ENCODE measurements at regions not wholly inside any gene's neighbourhood (a gene's known extent, or its start where the extent isn't known, plus 50 kb on each side); places are given as distances from the start of the nearest gene placed in this dataset.

DNA sequence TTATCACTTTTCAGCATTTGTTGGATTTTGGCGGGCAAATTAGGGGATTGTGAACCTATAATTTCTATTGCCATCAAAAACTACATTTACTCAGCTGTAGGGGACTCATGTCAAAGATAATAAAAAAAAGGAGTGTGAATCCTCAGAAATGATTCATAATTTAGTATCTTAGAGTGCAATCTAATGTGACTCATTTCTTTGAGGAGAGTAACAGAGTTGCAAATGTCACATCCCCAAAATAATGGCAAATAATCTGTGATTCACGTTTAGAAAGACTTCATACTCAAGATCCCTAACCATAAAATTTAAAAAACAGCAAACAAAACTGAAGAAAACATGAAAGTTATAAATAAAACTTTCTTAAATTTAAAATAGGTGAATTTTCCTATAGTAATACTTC lies 373.0 kb downstream of the CDH2 start:
- no peaks in the 10 kb centered on the region for H3K36me3 Mint-ChIP-seq
- ATAC-seq (no peak), DNase-seq (no peak)
- CTCF ChIA-PET, result no interaction called here
- no peaks in the 10 kb centered on the region for H3K27me3 Mint-ChIP-seq
- H3K4me1 Mint-ChIP-seq, result no peaks in the 10 kb centered on the region
- H3K9me3 Mint-ChIP-seq (ENCODE audit: low read depth), result peaks cover 14% of the 10 kb centered on the region
- no peak overlapping the region for H3K4me3 Mint-ChIP-seq
- no peak overlapping the region for H3K27ac Mint-ChIP-seq

GRCh38 chr18:27797484-27797883 lies 379.4 kb downstream of the CDH2 start:
- Mint-ChIP-seq H3K27ac (no peak overlapping the region), H3K4me1 (no peaks in the 10 kb centered on the region), H3K36me3 (no peaks in the 10 kb centered on the region), H3K27me3 (no peaks in the 10 kb centered on the region), H3K4me3 (no peak overlapping the region), H3K9me3 (ENCODE audit: low read depth) (peaks cover 7% of the 10 kb centered on the region)
- DNase-seq (no peak), ATAC-seq (no peak)
- CTCF ChIA-PET, result no interaction called here

GRCh38 chr18:27794181-27794926 lies 382.6 kb downstream of the CDH2 start:
- Mint-ChIP-seq H3K9me3 (ENCODE audit: low read depth) (peaks cover 7% of the 10 kb centered on the region), H3K4me3 (no peak overlapping the region), H3K4me1 (no peaks in the 10 kb centered on the region), H3K27ac (no peak overlapping the region), H3K27me3 (no peaks in the 10 kb centered on the region), H3K36me3 (no peaks in the 10 kb centered on the region)
- DNase-seq (no peak), ATAC-seq (no peak)
- CTCF ChIA-PET, result no interaction called here

GRCh38 chr18:27793013-27793785 lies 383.7 kb downstream of the CDH2 start:
- ATAC-seq, result no peak
- Mint-ChIP-seq H3K27ac (no peak overlapping the region), H3K27me3 (no peaks in the 10 kb centered on the region), H3K36me3 (no peaks in the 10 kb centered on the region), H3K4me3 (no peak overlapping the region), H3K9me3 (ENCODE audit: low read depth) (peaks cover 4% of the 10 kb centered on the region), H3K4me1 (no peaks in the 10 kb centered on the region)
- CTCF ChIA-PET, result no interaction called here
- DNase-seq, result no peak

- DNase-seq (no peak), ATAC-seq (no peak)
- CTCF ChIA-PET, result no interaction called here
- H3K36me3 Mint-ChIP-seq, result no peaks in the 10 kb centered on the region
- no peak overlapping the region for H3K27ac Mint-ChIP-seq
- no peaks in the 10 kb centered on the region for H3K27me3 Mint-ChIP-seq
- no peaks in the 10 kb centered on the region for H3K4me1 Mint-ChIP-seq
- no peak overlapping the region for H3K4me3 Mint-ChIP-seq
- H3K9me3 Mint-ChIP-seq (ENCODE audit: low read depth), result peaks cover 8% of the 10 kb centered on the region
These were observed 387.5 kb downstream of the CDH2 start for GRCh38 chr18:27789406-27789805.

- no peaks in the 10 kb centered on the region for H3K27me3 Mint-ChIP-seq
- ATAC-seq (no peak), DNase-seq (no peak)
- CTCF ChIA-PET, result no interaction called here
- H3K4me3 Mint-ChIP-seq, result no peak overlapping the region
- peaks cover 9% of the 10 kb centered on the region for H3K9me3 Mint-ChIP-seq (ENCODE audit: low read depth)
- no peaks in the 10 kb centered on the region for H3K4me1 Mint-ChIP-seq
- H3K27ac Mint-ChIP-seq, result no peak overlapping the region
- no peaks in the 10 kb centered on the region for H3K36me3 Mint-ChIP-seq
These were observed 389.4 kb downstream of the CDH2 start for GRCh38 chr18:27787547-27787946.

DNA sequence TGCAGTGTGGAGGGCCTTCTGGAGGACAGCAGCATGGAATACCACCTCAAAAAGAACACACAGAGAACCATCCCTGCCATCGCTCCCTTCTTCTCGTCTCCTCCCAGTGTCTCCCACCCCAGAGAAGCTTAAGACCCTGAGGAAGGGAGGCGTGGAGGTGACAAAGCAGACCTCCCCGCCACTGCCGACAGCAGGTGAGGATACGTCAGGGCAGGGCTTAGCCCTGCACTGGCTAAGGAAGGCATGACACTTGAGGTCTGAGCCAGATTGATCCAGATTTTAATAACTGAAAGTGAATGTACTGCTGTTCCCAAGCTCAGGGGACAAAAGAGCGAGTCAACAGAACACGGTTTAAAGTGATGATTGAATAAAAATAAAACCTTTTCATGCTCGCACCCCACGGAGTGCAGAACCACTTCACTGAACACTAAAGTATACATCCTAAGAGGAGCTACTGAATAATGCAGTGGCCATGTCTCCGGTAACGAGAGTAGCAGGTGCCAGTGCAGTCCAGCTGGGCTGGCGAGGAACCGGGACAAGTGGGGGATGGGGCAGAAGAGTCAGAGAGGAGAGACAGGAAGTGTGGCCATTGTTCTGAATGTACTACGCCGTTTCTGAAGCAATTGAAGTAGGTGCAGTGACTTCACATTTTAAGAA lies 391.0 kb downstream of the CDH2 start:
- H3K4me3 Mint-ChIP-seq, result no peak overlapping the region
- CTCF ChIA-PET, result no interaction called here
- H3K4me1 Mint-ChIP-seq, result no peaks in the 10 kb centered on the region
- no peak for ATAC-seq
- no peaks in the 10 kb centered on the region for H3K27me3 Mint-ChIP-seq
- H3K9me3 Mint-ChIP-seq (ENCODE audit: low read depth), result peaks cover 11% of the 10 kb centered on the region
- H3K36me3 Mint-ChIP-seq, result no peaks in the 10 kb centered on the region
- DNase-seq, result no peak
- no peak overlapping the region for H3K27ac Mint-ChIP-seq

DNA sequence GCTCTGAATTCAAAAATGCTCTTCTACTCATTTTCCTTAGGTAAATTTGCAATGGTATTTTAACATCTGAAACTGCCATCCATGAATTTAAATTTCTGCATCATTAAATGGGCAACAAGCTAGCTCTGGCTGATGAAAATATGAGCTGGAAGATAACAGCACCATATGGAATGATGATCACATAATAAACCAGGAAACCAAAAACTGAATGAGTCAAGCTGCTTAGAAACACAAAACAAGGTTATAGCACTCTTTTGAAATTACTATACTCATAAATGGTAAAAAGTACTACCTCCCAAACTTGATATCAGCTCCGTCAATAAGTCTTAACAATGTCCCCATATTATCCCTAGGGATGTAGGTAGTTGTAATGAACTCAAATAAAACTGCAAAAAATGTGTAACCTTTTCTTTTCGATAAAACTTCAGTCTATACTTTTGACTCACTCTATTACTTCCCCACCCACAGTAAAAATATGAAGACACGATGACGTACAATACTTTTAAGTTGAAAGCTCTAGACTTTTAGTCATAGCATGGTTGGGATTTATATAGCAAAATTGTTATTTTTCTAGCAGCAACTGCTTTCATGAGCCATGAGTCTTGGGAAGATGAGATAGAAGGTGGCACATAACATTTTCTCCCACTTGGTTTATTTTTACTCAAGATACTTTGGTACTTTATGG lies 396.7 kb downstream of the CDH2 start:
- ATAC-seq (no peak), DNase-seq (no peak)
- Mint-ChIP-seq H3K27me3 (no peaks in the 10 kb centered on the region), H3K9me3 (ENCODE audit: low read depth) (peaks cover 7% of the 10 kb centered on the region), H3K27ac (no peak overlapping the region), H3K4me3 (no peak overlapping the region), H3K4me1 (no peaks in the 10 kb centered on the region), H3K36me3 (no peaks in the 10 kb centered on the region)
- CTCF ChIA-PET, result no interaction called here

GRCh38 chr18:27778925-27779324 lies 398.0 kb downstream of the CDH2 start:
- no peaks in the 10 kb centered on the region for H3K36me3 Mint-ChIP-seq
- ATAC-seq (no peak), DNase-seq (no peak)
- H3K27ac Mint-ChIP-seq, result no peak overlapping the region
- CTCF ChIA-PET, result no interaction called here
- no peaks in the 10 kb centered on the region for H3K4me1 Mint-ChIP-seq
- H3K4me3 Mint-ChIP-seq, result no peak overlapping the region
- H3K9me3 Mint-ChIP-seq (ENCODE audit: low read depth), result peaks cover 10% of the 10 kb centered on the region
- H3K27me3 Mint-ChIP-seq, result no peaks in the 10 kb centered on the region

DNA sequence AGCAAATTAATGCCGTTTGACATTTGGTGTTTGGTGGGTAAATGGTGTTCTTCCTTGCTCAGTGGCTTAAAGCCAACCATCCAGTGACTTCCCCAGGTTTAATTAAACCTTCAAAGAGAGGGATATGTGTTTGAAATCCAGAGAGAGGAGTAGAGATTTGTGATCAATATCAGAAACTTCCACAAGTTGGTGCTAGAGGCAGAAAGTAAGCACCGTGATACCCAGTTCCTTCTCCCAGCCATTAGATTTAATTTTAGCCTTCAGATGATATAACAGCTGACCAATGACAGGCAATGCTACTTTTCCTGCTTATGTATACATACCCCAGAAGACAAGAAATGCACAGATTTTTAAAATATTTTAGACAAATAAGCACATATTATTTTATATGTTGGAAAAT lies 398.5 kb downstream of the CDH2 start:
- Mint-ChIP-seq H3K27me3 (no peaks in the 10 kb centered on the region), H3K36me3 (no peaks in the 10 kb centered on the region), H3K9me3 (ENCODE audit: low read depth) (peaks cover 9% of the 10 kb centered on the region), H3K4me1 (no peaks in the 10 kb centered on the region), H3K27ac (no peak overlapping the region), H3K4me3 (no peak overlapping the region)
- ATAC-seq (no peak), DNase-seq (no peak)
- CTCF ChIA-PET, result no interaction called here

DNA sequence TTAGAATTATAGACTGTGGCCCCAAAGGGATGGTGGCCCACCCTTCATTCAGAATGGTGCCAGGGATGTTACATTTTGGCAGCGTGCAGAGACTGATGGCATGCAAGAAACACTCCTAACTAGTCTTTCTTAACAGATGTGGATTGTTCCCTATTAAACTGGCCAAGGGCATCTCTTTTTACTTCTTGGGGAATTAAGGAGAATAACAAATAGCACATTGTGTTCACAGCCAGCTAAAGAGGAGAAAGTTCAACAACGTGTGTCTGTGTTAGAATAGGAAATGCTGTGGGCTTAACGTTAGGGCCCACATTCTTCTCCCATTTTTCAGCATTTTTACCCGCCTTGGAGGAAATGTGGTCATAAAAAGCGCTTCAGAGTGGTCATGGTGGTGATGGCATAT lies 404.8 kb downstream of the CDH2 start:
- DNase-seq, result no peak
- peaks cover 11% of the 10 kb centered on the region for H3K9me3 Mint-ChIP-seq (ENCODE audit: low read depth)
- no peaks in the 10 kb centered on the region for H3K36me3 Mint-ChIP-seq
- no peak overlapping the region for H3K27ac Mint-ChIP-seq
- no peak overlapping the region for H3K4me3 Mint-ChIP-seq
- H3K27me3 Mint-ChIP-seq, result no peaks in the 10 kb centered on the region
- no peaks in the 10 kb centered on the region for H3K4me1 Mint-ChIP-seq
- no peak for ATAC-seq
- CTCF ChIA-PET, result no interaction called here

DNA sequence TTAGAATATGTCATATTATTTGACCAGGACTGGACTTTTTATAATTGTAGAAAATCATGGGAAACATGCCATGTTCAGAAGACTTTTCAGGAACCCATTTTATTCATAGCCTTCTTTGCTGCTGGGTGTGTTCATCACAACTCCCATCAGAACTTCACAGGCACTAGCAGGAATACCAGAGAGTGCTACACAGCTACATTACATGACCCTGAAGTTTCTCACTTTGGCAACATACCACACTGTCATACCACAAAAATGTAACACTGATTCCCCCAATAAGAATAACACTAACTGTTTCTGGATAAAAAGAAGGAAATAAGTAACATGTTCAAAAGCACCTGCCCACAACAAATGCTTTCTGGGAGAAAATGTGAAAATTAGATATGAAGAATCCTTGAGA lies 405.4 kb downstream of the CDH2 start:
- no peaks in the 10 kb centered on the region for H3K27me3 Mint-ChIP-seq
- ATAC-seq (no peak), DNase-seq (no peak)
- H3K27ac Mint-ChIP-seq, result no peak overlapping the region
- H3K4me1 Mint-ChIP-seq, result no peaks in the 10 kb centered on the region
- peaks cover 12% of the 10 kb centered on the region for H3K9me3 Mint-ChIP-seq (ENCODE audit: low read depth)
- CTCF ChIA-PET, result no interaction called here
- H3K4me3 Mint-ChIP-seq, result no peak overlapping the region
- H3K36me3 Mint-ChIP-seq, result no peaks in the 10 kb centered on the region

- no peak overlapping the region for H3K27ac Mint-ChIP-seq
- H3K36me3 Mint-ChIP-seq, result no peaks in the 10 kb centered on the region
- DNase-seq (no peak), ATAC-seq (no peak)
- H3K4me3 Mint-ChIP-seq, result no peak overlapping the region
- no peaks in the 10 kb centered on the region for H3K4me1 Mint-ChIP-seq
- CTCF ChIA-PET, result no interaction called here
- H3K27me3 Mint-ChIP-seq, result no peaks in the 10 kb centered on the region
- peaks cover 7% of the 10 kb centered on the region for H3K9me3 Mint-ChIP-seq (ENCODE audit: low read depth)
These were observed 407.8 kb downstream of the CDH2 start for GRCh38 chr18:27769152-27769551.

DNA sequence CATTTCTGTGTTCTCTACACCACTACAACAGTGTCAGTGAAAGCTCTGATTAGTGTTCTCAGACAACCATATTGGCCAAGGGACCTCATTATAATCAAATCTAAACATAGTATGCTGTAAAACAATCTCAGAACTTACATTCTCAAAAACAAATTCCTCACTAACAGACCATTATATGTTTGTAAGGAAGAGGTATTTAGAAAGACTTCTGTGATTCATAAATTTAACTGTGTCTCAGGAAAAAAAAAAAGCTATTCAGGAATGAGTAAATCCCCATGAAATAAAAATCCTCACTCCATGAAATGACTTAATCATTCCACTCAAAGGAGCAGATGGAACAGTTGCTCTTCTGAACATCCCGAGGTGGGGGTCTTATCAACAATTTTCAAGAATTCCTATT lies 413.0 kb downstream of the CDH2 start:
- no peak for DNase-seq
- Mint-ChIP-seq H3K36me3 (no peaks in the 10 kb centered on the region), H3K9me3 (ENCODE audit: low read depth) (peaks cover 3% of the 10 kb centered on the region), H3K27me3 (no peaks in the 10 kb centered on the region), H3K4me3 (no peak overlapping the region), H3K27ac (no peak overlapping the region), H3K4me1 (no peaks in the 10 kb centered on the region)
- CTCF ChIA-PET, result no interaction called here
- no peak for ATAC-seq

All from activated CD8-positive, alpha-beta memory T cell treated with anti-CD3 and anti-CD28 coated beads, Interleukin-2, amount 10 ng/mL, durations not matched to agents 7 days and 5 days (primary cell).